ENCODE measurements at regions not wholly inside any gene's neighbourhood (a gene's known extent, or its start where the extent isn't known, plus 50 kb on each side); places are given as distances from the start of the nearest gene placed in this dataset.

DNA sequence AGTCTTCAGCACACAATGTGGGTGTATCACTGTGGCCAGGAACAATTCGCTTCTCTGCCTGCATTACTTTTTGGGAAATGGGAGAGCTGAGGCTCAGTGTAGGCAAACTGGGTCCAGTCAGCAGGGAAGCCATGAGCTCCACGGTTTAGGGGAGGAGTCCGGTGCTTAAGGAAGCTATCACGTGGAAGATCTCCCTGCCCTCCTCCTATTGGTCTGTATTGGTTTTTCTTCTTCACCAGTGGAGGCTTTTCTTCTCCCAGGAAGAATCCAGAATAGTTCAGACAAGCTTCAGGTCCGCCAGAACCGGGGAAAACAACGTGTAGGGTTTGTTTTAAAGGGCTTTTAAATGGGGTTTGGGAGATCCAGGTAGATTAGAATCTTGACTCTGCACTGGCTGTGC is 156.2 kb upstream of the CAMK1G start:
- no peaks in the 10 kb centered on the region for H3K79me2 ChIP-seq (replicated peaks; ENCODE audit: insufficient read depth, low read length)
- H3K4me2 ChIP-seq (ENCODE audit: low read length) = no peak overlapping the region

DNA sequence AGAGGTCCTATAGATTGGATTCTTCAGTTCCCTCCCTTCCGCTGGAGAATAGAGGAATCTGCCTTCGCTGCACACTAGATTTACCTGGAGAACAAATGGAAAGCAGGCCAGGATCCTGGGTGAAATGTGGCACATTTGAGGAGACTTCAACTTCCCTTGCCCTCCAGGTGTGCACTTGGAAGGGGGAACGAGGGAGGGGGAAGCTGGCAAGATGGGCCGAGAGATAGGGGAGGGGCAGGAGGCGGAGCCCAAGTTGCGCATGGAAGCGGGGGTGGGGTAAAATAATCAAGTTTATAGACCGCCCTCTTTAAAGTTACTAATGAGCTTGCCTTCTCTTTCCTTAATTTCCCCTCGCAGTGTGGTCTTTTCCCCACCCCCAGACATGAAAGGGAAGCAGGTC is 155.7 kb upstream of the CAMK1G start:
- no peaks in the 10 kb centered on the region for H3K9me2 ChIP-seq (ENCODE audit: insufficient read depth, low read length)

More for the DNA sequence above, 156.2 kb upstream of the CAMK1G start:
- H4K20me1 ChIP-seq (ENCODE audit: insufficient read depth) = no peaks in the 10 kb centered on the region
- H3K36me3 ChIP-seq (ENCODE audit: insufficient read depth, low read length) = no peaks in the 10 kb centered on the region
- TF ChIP-seq SMC3 (conservative IDR thresholded peaks at IDR 0.05; ENCODE audit: poor library complexity) (no peak), TAF1 (IDR thresholded peaks at IDR 0.05; ENCODE audit: low read depth) (no peak), POLR2AphosphoS5 (IDR thresholded peaks at IDR 0.05) (no peak), RAD21 (conservative IDR thresholded peaks at IDR 0.05) (no peak), MXI1 (conservative IDR thresholded peaks at IDR 0.05; ENCODE audit: poor library complexity, severe bottlenecking) (no peak), EP300 (conservative IDR thresholded peaks at IDR 0.05; ENCODE audit: poor library complexity, severe bottlenecking) (no peak), EZH2 (IDR thresholded peaks at IDR 0.05; ENCODE audit: borderline replicate concordance, insufficient read depth, low read length, poor library complexity, severe bottlenecking) (no peak)
- TF ChIP-seq, protein P1, sequence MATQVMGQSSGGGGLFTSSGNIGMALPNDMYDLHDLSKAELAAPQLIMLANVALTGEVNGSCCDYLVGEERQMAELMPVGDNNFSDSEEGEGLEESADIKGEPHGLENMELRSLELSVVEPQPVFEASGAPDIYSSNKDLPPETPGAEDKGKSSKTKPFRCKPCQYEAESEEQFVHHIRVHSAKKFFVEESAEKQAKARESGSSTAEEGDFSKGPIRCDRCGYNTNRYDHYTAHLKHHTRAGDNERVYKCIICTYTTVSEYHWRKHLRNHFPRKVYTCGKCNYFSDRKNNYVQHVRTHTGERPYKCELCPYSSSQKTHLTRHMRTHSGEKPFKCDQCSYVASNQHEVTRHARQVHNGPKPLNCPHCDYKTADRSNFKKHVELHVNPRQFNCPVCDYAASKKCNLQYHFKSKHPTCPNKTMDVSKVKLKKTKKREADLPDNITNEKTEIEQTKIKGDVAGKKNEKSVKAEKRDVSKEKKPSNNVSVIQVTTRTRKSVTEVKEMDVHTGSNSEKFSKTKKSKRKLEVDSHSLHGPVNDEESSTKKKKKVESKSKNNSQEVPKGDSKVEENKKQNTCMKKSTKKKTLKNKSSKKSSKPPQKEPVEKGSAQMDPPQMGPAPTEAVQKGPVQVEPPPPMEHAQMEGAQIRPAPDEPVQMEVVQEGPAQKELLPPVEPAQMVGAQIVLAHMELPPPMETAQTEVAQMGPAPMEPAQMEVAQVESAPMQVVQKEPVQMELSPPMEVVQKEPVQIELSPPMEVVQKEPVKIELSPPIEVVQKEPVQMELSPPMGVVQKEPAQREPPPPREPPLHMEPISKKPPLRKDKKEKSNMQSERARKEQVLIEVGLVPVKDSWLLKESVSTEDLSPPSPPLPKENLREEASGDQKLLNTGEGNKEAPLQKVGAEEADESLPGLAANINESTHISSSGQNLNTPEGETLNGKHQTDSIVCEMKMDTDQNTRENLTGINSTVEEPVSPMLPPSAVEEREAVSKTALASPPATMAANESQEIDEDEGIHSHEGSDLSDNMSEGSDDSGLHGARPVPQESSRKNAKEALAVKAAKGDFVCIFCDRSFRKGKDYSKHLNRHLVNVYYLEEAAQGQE (IDR thresholded peaks at IDR 0.05; ENCODE audit: borderline replicate concordance) = no peak
- TF ChIP-seq, protein P2, sequence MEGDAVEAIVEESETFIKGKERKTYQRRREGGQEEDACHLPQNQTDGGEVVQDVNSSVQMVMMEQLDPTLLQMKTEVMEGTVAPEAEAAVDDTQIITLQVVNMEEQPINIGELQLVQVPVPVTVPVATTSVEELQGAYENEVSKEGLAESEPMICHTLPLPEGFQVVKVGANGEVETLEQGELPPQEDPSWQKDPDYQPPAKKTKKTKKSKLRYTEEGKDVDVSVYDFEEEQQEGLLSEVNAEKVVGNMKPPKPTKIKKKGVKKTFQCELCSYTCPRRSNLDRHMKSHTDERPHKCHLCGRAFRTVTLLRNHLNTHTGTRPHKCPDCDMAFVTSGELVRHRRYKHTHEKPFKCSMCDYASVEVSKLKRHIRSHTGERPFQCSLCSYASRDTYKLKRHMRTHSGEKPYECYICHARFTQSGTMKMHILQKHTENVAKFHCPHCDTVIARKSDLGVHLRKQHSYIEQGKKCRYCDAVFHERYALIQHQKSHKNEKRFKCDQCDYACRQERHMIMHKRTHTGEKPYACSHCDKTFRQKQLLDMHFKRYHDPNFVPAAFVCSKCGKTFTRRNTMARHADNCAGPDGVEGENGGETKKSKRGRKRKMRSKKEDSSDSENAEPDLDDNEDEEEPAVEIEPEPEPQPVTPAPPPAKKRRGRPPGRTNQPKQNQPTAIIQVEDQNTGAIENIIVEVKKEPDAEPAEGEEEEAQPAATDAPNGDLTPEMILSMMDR (IDR thresholded peaks at IDR 0.05; ENCODE audit: poor library complexity, severe bottlenecking) = no peak
- H3K9me3 ChIP-seq (ENCODE audit: low read length) = no peaks in the 10 kb centered on the region
- no peak overlapping the region for H3K27ac ChIP-seq (ENCODE audit: low read length)
- no peak overlapping the region for H2AFZ ChIP-seq (ENCODE audit: low read depth, low read length)
- H3K9me2 ChIP-seq (ENCODE audit: insufficient read depth, low read length) = no peaks in the 10 kb centered on the region
- no peak overlapping the region for H3K9ac ChIP-seq (ENCODE audit: low read length)
- no peak overlapping the region for H3K4me3 ChIP-seq (ENCODE audit: low read length)
- H3F3A ChIP-seq (ENCODE audit: insufficient read depth, low read length, poor library complexity, severe bottlenecking) = no peaks in the 10 kb centered on the region
- no peaks in the 10 kb centered on the region for H3K27me3 ChIP-seq (ENCODE audit: insufficient read depth, low read depth, low read length)

More for the DNA sequence above, 155.7 kb upstream of the CAMK1G start:
- Histone ChIP-seq H3K27ac (ENCODE audit: low read length) (no peak overlapping the region), H3K4me2 (ENCODE audit: low read length) (no peak overlapping the region), H3K79me2 (replicated peaks; ENCODE audit: insufficient read depth, low read length) (no peaks in the 10 kb centered on the region), H4K20me1 (ENCODE audit: insufficient read depth) (no peaks in the 10 kb centered on the region), H3K27me3 (ENCODE audit: insufficient read depth, low read depth, low read length) (no peaks in the 10 kb centered on the region), H3K9me3 (ENCODE audit: low read length) (no peaks in the 10 kb centered on the region), H3K36me3 (ENCODE audit: insufficient read depth, low read length) (no peaks in the 10 kb centered on the region), H3K4me3 (ENCODE audit: low read length) (no peak overlapping the region), H2AFZ (ENCODE audit: low read depth, low read length) (no peak overlapping the region), H3F3A (ENCODE audit: insufficient read depth, low read length, poor library complexity, severe bottlenecking) (no peaks in the 10 kb centered on the region), H3K9ac (ENCODE audit: low read length) (no peak overlapping the region)
- TF ChIP-seq RAD21 (conservative IDR thresholded peaks at IDR 0.05) (no peak), SMC3 (conservative IDR thresholded peaks at IDR 0.05; ENCODE audit: poor library complexity) (no peak), TAF1 (IDR thresholded peaks at IDR 0.05; ENCODE audit: low read depth) (no peak), EP300 (conservative IDR thresholded peaks at IDR 0.05; ENCODE audit: poor library complexity, severe bottlenecking) (no peak)
